ENCODE measurements at regions not wholly inside any gene's neighbourhood (a gene's known extent, or its start where the extent isn't known, plus 50 kb on each side); places are given as distances from the start of the nearest gene placed in this dataset.

DNA sequence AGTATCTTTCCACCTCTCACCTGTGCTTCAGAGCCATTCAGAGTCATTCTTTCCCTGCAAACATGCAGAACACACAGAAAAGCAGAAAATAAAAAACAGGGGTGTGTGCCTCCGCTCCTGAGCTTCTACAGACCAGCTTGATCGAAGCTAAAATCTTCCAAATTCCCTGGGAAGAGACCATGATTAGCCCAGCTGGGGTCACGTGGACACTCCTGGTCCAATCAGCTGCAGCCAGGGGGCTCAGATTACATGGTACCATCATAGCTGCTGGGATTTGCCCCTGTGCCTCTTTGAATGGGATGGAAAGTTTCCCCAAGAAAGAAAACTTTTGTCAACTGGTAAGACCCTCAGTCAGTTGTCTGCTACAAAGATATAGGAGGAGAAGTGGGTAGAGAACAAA, 159.9 kb downstream of the TMEM114 start:
- H3K4me3 ChIP-seq, result no peak overlapping the region
- no peak overlapping the region for H3K27ac ChIP-seq (replicated peaks)
- H3K36me3 ChIP-seq, result no peaks in the 10 kb centered on the region
- peaks cover 12% of the 10 kb centered on the region for H3K9me3 ChIP-seq (replicated peaks)
- no peaks in the 10 kb centered on the region for H3K4me1 ChIP-seq
- H3K27me3 ChIP-seq (ENCODE audit: low read depth), result peaks cover under 1% of the 10 kb centered on the region
- no peak for DNase-seq
- TF ChIP-seq, protein P1, sequence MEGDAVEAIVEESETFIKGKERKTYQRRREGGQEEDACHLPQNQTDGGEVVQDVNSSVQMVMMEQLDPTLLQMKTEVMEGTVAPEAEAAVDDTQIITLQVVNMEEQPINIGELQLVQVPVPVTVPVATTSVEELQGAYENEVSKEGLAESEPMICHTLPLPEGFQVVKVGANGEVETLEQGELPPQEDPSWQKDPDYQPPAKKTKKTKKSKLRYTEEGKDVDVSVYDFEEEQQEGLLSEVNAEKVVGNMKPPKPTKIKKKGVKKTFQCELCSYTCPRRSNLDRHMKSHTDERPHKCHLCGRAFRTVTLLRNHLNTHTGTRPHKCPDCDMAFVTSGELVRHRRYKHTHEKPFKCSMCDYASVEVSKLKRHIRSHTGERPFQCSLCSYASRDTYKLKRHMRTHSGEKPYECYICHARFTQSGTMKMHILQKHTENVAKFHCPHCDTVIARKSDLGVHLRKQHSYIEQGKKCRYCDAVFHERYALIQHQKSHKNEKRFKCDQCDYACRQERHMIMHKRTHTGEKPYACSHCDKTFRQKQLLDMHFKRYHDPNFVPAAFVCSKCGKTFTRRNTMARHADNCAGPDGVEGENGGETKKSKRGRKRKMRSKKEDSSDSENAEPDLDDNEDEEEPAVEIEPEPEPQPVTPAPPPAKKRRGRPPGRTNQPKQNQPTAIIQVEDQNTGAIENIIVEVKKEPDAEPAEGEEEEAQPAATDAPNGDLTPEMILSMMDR (IDR thresholded peaks at IDR 0.05; ENCODE audit: borderline replicate concordance), result no peak
- intact Hi-C loops (cut with micrococcal nuclease), result no loop called here

DNA sequence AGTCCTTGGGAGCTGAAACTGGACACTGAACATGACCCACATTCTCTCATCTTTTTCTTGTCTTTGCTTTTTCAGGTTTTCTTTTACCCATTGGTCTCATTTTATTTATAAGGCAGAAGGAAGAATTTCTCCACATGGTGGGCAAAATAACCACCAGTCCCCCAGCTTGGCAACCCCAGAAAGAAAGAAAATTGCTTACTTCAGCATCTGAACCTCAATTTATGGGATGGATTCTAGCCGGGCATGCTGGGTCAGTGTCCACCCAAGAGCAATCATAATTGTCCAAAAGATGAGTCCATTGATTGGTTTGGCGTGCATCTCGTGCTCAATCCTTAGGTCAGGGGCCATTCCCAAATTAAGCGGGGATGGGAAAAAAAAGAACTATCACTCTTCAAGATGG, 163.7 kb downstream of the TMEM114 start:
- Histone ChIP-seq H3K27me3 (ENCODE audit: low read depth) (peaks cover 5% of the 10 kb centered on the region), H3K4me1 (no peaks in the 10 kb centered on the region), H3K27ac (replicated peaks) (no peak overlapping the region), H3K9me3 (replicated peaks) (peaks cover 17% of the 10 kb centered on the region), H3K4me3 (no peak overlapping the region), H3K36me3 (no peaks in the 10 kb centered on the region)
- intact Hi-C loops (cut with micrococcal nuclease), result no loop called here
- TF ChIP-seq, protein P1 (IDR thresholded peaks at IDR 0.05; ENCODE audit: borderline replicate concordance), result no peak
- DNase-seq, result no peak

DNA sequence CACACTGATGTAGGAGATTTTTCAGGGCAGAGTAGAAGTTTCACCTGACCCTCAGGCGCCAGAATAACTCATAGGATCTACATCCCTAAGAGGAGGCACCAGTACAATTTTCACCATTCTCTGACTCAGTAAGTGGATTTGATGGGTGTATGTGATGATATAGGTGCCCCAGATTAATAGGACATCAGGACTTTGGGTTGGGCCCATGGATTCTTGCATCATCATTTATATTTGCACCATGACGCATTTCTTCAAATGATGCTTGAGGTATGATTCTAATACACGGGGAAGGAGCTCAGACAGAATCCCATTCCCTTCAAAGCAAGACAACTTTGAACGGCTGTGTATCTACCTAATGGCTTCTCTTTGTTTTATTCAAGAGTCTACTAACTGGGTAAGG, 173.2 kb downstream of the TMEM114 start:
- no peak overlapping the region for H3K4me3 ChIP-seq
- no peak for DNase-seq
- intact Hi-C loops (cut with micrococcal nuclease), result no loop called here
- TF ChIP-seq, protein P1 (IDR thresholded peaks at IDR 0.05; ENCODE audit: borderline replicate concordance), result no peak
- H3K27me3 ChIP-seq (ENCODE audit: low read depth), result no peaks in the 10 kb centered on the region
- H3K4me1 ChIP-seq, result no peaks in the 10 kb centered on the region
- peaks cover 1% of the 10 kb centered on the region for H3K9me3 ChIP-seq (replicated peaks)
- no peak overlapping the region for H3K27ac ChIP-seq (replicated peaks)
- H3K36me3 ChIP-seq, result no peaks in the 10 kb centered on the region

DNA sequence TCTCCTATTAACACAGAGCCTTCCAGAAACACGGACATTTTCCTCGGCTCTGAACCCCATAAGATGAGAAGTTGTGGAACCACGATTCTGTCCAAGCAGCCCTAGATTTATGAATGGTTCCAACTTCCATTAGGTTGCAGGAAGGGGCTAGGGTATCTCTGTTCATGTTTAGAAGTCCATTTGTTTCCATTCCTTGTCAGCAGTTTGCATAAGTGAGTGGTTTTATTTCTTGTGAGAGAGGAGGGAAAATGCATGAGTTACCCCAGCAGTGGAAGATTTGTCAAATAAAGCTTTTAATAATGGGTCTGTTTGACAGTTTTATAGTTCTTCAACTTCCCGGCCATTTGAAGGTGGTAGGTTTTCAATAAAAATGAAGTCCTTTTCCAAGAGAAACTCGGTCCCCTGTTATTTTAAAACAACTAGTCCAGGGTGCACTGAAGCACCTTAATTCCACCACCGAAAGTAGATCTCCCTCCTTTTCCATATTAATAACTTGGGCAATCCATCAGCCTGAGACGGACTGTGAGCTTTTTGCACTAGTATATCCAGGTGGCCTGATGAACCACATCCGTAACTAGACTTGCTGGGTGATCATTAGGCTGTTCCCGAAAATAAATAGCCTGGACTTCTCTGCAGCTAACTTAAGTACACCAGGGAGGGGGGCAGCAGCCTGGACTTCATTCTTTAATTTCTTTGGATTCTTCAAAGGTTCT, 181.3 kb downstream of the TMEM114 start:
- peaks cover 5% of the 10 kb centered on the region for H3K9me3 ChIP-seq (replicated peaks)
- TF ChIP-seq, protein P1 (IDR thresholded peaks at IDR 0.05; ENCODE audit: borderline replicate concordance), result no peak

DNA sequence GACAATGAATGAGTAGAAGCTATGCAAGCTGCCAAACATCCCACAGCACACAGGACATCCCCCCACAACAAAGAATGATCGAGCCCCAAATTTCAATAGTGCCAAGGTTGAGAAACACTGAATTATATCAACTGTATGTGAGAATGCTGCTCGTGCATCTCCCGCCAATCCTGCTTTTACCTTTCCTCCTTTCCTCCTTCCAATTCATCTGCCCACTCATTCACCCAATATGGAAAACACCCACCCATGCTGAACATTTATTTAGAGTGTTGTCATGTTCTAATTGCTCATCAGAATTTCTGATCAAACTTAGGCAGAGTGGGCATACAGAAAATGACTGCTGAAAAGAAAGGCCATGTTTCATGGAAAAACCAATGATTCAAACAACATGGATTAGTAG, 183.0 kb downstream of the TMEM114 start:
- Histone ChIP-seq H3K36me3 (no peaks in the 10 kb centered on the region), H3K4me1 (no peaks in the 10 kb centered on the region), H3K27me3 (ENCODE audit: low read depth) (peaks cover 15% of the 10 kb centered on the region), H3K27ac (replicated peaks) (no peak overlapping the region), H3K9me3 (replicated peaks) (peaks cover 5% of the 10 kb centered on the region), H3K4me3 (no peak overlapping the region)
- DNase-seq, result no peak
- TF ChIP-seq, protein P1 (IDR thresholded peaks at IDR 0.05; ENCODE audit: borderline replicate concordance), result no peak
- intact Hi-C loops (cut with micrococcal nuclease), result no loop called here

More for the DNA sequence above, 181.3 kb downstream of the TMEM114 start:
- Histone ChIP-seq H3K27me3 (ENCODE audit: low read depth) (peaks cover 13% of the 10 kb centered on the region), H3K4me1 (no peaks in the 10 kb centered on the region), H3K4me3 (no peak overlapping the region), H3K27ac (replicated peaks) (no peak overlapping the region), H3K36me3 (no peaks in the 10 kb centered on the region)
- intact Hi-C loops (cut with micrococcal nuclease), result no loop called here
- DNase-seq, result no peak
